Neuronal stem cell (in vitro differentiated cells): ENCODE measurements at regions not wholly inside any gene's neighbourhood (a gene's known extent, or its start where the extent isn't known, plus 50 kb on each side); places are given as distances from the start of the nearest gene placed in this dataset.
"Not testable (repeated sequence)": the region's sequence is repeated elsewhere in the genome, so short reads cannot be mapped to it uniquely, and the experiment has no call there.

Experiments
- DNase-seq: peaks from one replicate; pipeline ENCODE4 v3.0.0-alpha.2; 2013; ENCODE audit warnings: low spot score
- H2AFZ ChIP-seq: one replicate; pipeline ENCODE4 v1.6.1; 2013; ENCODE audit warnings: mild to moderate bottlenecking, low read length, inconsistent platforms
- H2AK5ac ChIP-seq: 2 replicates; pipeline ENCODE4 v1.6.1; 2013; ENCODE audit warnings: low read depth, mild to moderate bottlenecking, inconsistent platforms, low read length, moderate library complexity, mixed read lengths
- H2BK120ac ChIP-seq: 2 replicates; pipeline ENCODE4 v1.6.1; 2013; ENCODE audit warnings: low read depth, mild to moderate bottlenecking, inconsistent platforms, low read length, moderate library complexity, mixed read lengths
- H2BK12ac ChIP-seq: one replicate; pipeline ENCODE4 v1.6.1; 2013; ENCODE audit warnings: low read length, inconsistent platforms
- H2BK15ac ChIP-seq: 2 replicates; pipeline ENCODE4 v1.6.1; 2013; ENCODE audit warnings: mild to moderate bottlenecking, low read length, inconsistent platforms, mixed read lengths
- H2BK5ac ChIP-seq: one replicate; pipeline ENCODE4 v1.6.1; 2013; ENCODE audit warnings: inconsistent platforms, mild to moderate bottlenecking, low read length, moderate library complexity
- H3K14ac ChIP-seq: one replicate; pipeline ENCODE4 v1.6.1; 2013; ENCODE audit warnings: low read length, inconsistent platforms
- H3K18ac ChIP-seq: 2 replicates; pipeline ENCODE4 v1.6.1; 2013; ENCODE audit warnings: low read length, inconsistent platforms
- H3K23ac ChIP-seq: 2 replicates; pipeline ENCODE4 v1.6.1; 2013; ENCODE audit warnings: low read depth, mild to moderate bottlenecking, mixed read lengths, low read length, inconsistent platforms; ENCODE audit not compliant: poor library complexity
- H3K27ac ChIP-seq: replicated peaks from 3 replicates; pipeline ENCODE4 v1.5.1; 2013; ENCODE audit warnings: low read length, inconsistent platforms
- H3K27me3 ChIP-seq, 3 experiments: 2 replicates each; pipeline ENCODE4 v1.6.1; 2013; ENCODE audit warnings: low read length in 3 of 3, mild to moderate bottlenecking in 2 of 3, inconsistent platforms in 1 of 3, low read depth in 1 of 3, mixed read lengths in 1 of 3, moderate library complexity in 1 of 3; ENCODE audit not compliant: control insufficient read depth in 3 of 3, insufficient read depth in 3 of 3
- H3K36me3 ChIP-seq, 2 donors: replicated peaks in 1 of 2; 2 replicates each; pipeline ENCODE4 v1.6.1; 2013; ENCODE audit warnings: low read length in 2 of 2; ENCODE audit not compliant: control insufficient read depth in 2 of 2, insufficient read depth in 2 of 2
- H3K4ac ChIP-seq: 2 replicates; pipeline ENCODE4 v1.6.1; 2013; ENCODE audit warnings: inconsistent platforms, mild to moderate bottlenecking, low read length, moderate library complexity
- H3K4me1 ChIP-seq, 2 donors: 1 replicate in 1 of 2; 2 replicates in 1 of 2; pipeline ENCODE4 v1.6.1; 2013; ENCODE audit warnings: low read length in 2 of 2, low read depth in 1 of 2; ENCODE audit not compliant: control insufficient read depth in 2 of 2, insufficient read depth in 1 of 2
- H3K4me2 ChIP-seq: one replicate; pipeline ENCODE4 v1.6.1; 2013; ENCODE audit warnings: mild to moderate bottlenecking, low read length, inconsistent platforms; ENCODE audit not compliant: insufficient read depth, poor library complexity, severe bottlenecking
- H3K4me3 ChIP-seq, 2 donors: 2 replicates each; pipeline ENCODE4 v1.5.1; 2013; ENCODE audit warnings: low read length in 2 of 2, mild to moderate bottlenecking in 2 of 2, inconsistent platforms in 1 of 2, moderate library complexity in 1 of 2
- H3K79me1 ChIP-seq: one replicate; pipeline ENCODE4 v1.6.1; 2013; ENCODE audit warnings: low read depth, mild to moderate bottlenecking, inconsistent platforms, low read length, moderate library complexity
- H3K9ac ChIP-seq: one replicate; pipeline ENCODE4 v1.6.1; 2013; ENCODE audit warnings: mild to moderate bottlenecking, low read depth, low read length, inconsistent platforms; ENCODE audit not compliant: poor library complexity
- H3K9me3 ChIP-seq, 2 donors: replicated peaks in 1 of 2; 2 replicates each; pipeline versions ENCODE3 to v1.6.1; 2013; ENCODE audit warnings: low read length in 2 of 2, mild to moderate bottlenecking in 2 of 2, inconsistent platforms in 1 of 2, low read depth in 1 of 2, mixed read lengths in 1 of 2, moderate library complexity in 1 of 2; ENCODE audit not compliant: control insufficient read depth in 2 of 2, insufficient read depth in 1 of 2
- H4K8ac ChIP-seq: one replicate; pipeline ENCODE4 v1.6.1; 2013; ENCODE audit warnings: low read depth, mild to moderate bottlenecking, inconsistent platforms, low read length, moderate library complexity
- H4K91ac ChIP-seq: one replicate; pipeline ENCODE4 v1.6.1; 2013; ENCODE audit warnings: low read length, low read depth, mild to moderate bottlenecking, inconsistent platforms; ENCODE audit not compliant: poor library complexity
- WGBS, 2 donors: extraction: QIAGEN DNeasy Blood & Tissue Kit; methylation state at CpG; one replicate each; pipeline ENCODE4 v1.1.7; 2013; ENCODE audit warnings: missing lambda C conversion rate in 2 of 2, mixed read lengths in 1 of 2; ENCODE audit not compliant: insufficient read length in 2 of 2, insufficient replicate concordance in 1 of 2; ENCODE audit errors: extremely low coverage in 2 of 2; 5-methylcytosine and 5-hydroxymethylcytosine counted together

GRCh38 chr22:11611280-11611679, 3916.7 kb upstream of the OR11H1 start:
- H3K4me3 ChIP-seq, H3K14ac ChIP-seq, H2BK12ac ChIP-seq, H3K9ac ChIP-seq, H3K23ac ChIP-seq, DNase-seq, H2AK5ac ChIP-seq, H3K79me1 ChIP-seq, H3K27me3 ChIP-seq, H4K8ac ChIP-seq, H3K18ac ChIP-seq, H2AFZ ChIP-seq, H4K91ac ChIP-seq, H3K4me1 ChIP-seq, H3K36me3 ChIP-seq, H3K4ac ChIP-seq, H2BK15ac ChIP-seq, H2BK120ac ChIP-seq, H3K4me2 ChIP-seq, H2BK5ac ChIP-seq, H3K27ac ChIP-seq: not testable (repeated sequence)
- WGBS, 2 donors = no CpG with 5 or more reads among the region's 20 CpGs
- H3K9me3 ChIP-seq = peaks cover 0 to 17% of the 10 kb centered on the region in 2 donors

GRCh38 chr22:11611876-11612275, 3916.1 kb upstream of the OR11H1 start:
- H2BK120ac ChIP-seq, H2BK15ac ChIP-seq, H2AK5ac ChIP-seq, H2AFZ ChIP-seq, H3K79me1 ChIP-seq, H2BK12ac ChIP-seq, H3K4ac ChIP-seq, H3K27me3 ChIP-seq, H3K18ac ChIP-seq, H3K4me3 ChIP-seq, H3K36me3 ChIP-seq, H2BK5ac ChIP-seq, H3K27ac ChIP-seq, H3K23ac ChIP-seq, DNase-seq, H3K14ac ChIP-seq, H4K91ac ChIP-seq, H3K4me1 ChIP-seq, H4K8ac ChIP-seq, H3K4me2 ChIP-seq: not testable (repeated sequence)
- H3K9ac ChIP-seq = peak overlapping the region; percentile 50
- H3K9me3 ChIP-seq = peaks cover 0 to 15% of the 10 kb centered on the region in 2 donors
- no CpG with 5 or more reads among the region's 7 CpGs for WGBS, 2 donors

- H3K23ac ChIP-seq, H4K91ac ChIP-seq, H3K36me3 ChIP-seq, H3K18ac ChIP-seq, H2BK120ac ChIP-seq, H3K4ac ChIP-seq, DNase-seq, H2BK15ac ChIP-seq, H3K4me1 ChIP-seq, H3K9ac ChIP-seq, H3K4me2 ChIP-seq, H2AFZ ChIP-seq, H3K79me1 ChIP-seq, H3K27me3 ChIP-seq, H3K4me3 ChIP-seq, H3K14ac ChIP-seq, H3K27ac ChIP-seq, H4K8ac ChIP-seq, H2AK5ac ChIP-seq, H2BK12ac ChIP-seq, H2BK5ac ChIP-seq: not testable (repeated sequence)
- no CpG with 5 or more reads among the region's 27 CpGs for WGBS, 2 donors
- peaks cover 0 to 17% of the 10 kb centered on the region in 2 donors for H3K9me3 ChIP-seq
These were observed 3914.7 kb upstream of the OR11H1 start for GRCh38 chr22:11613081-11613897.

GRCh38 chr22:11613898-11614755, 3913.9 kb upstream of the OR11H1 start:
- Histone ChIP-seq H4K8ac (no peak overlapping the region), H3K14ac (no peak overlapping the region), H3K23ac (no peak overlapping the region), H3K27ac (no peak overlapping the region), H2BK15ac (no peak overlapping the region), H3K4me1 (no peaks in the 10 kb centered on the region), H2BK120ac (no peak overlapping the region), H3K4ac (no peak overlapping the region), H3K79me1 (no peaks in the 10 kb centered on the region), H3K4me3 (no peak overlapping the region), H3K9me3 (peaks cover 0 to 17% of the 10 kb centered on the region in 2 donors), H2BK5ac (no peak overlapping the region), H3K27me3 (no peaks in the 10 kb centered on the region), H2BK12ac (no peak overlapping the region), H4K91ac (no peak overlapping the region), H3K9ac (no peak overlapping the region), H3K18ac (no peak overlapping the region), H3K4me2 (no peak overlapping the region), H2AK5ac (no peak overlapping the region), H3K36me3 (no peaks in the 10 kb centered on the region), H2AFZ (no peak overlapping the region)
- no peak for DNase-seq
- no CpG with 5 or more reads among the region's 26 CpGs for whole genome bisulfite sequencing, 2 donors
